Kidney epithelial cell (primary cell): ENCODE measurements at regions not wholly inside any gene's neighbourhood (a gene's known extent, or its start where the extent isn't known, plus 50 kb on each side); places are given as distances from the start of the nearest gene placed in this dataset.

ENCODE experiments used
- DNase-seq: peaks from one replicate; pipeline ENCODE4 v3.0.0-alpha.2; 2010; ENCODE audit warnings: low read depth
- H3K27me3 ChIP-seq: 2 replicates; pipeline ENCODE4 v1.6.0; 2011; ENCODE audit warnings: low read length; ENCODE audit not compliant: control insufficient read depth, insufficient read depth
- H3K36me3 ChIP-seq: 2 replicates; pipeline ENCODE4 v1.5.1; 2011; ENCODE audit warnings: low read length; ENCODE audit not compliant: control insufficient read depth, insufficient read depth
- H3K4me3 ChIP-seq: 2 replicates; pipeline ENCODE4 v1.5.1; 2011; ENCODE audit warnings: low read depth, mild to moderate bottlenecking, control low read depth, low read length
- CTCF ChIP-seq: IDR thresholded peaks from 2 replicates; pipeline ENCODE4 v1.5.1; 2011; ENCODE audit warnings: mild to moderate bottlenecking, moderate library complexity, low read length, control low read depth, inconsistent platforms; ENCODE audit not compliant: insufficient read depth, poor library complexity, severe bottlenecking

GRCh38 chr6:144350528-144350880 lies 65.4 kb downstream of the UTRN start:
- TF ChIP-seq CTCF: no peak
- DNase-seq: no peak
- H3K4me3 ChIP-seq: no peak overlapping the region
- no peaks in the 10 kb centered on the region for H3K27me3 ChIP-seq
- H3K36me3 ChIP-seq: no peaks in the 10 kb centered on the region

GRCh38 chr6:144351379-144352127 lies 66.4 kb downstream of the UTRN start:
- Histone ChIP-seq H3K36me3 (no peaks in the 10 kb centered on the region), H3K4me3 (no peak overlapping the region), H3K27me3 (no peaks in the 10 kb centered on the region)
- DNase-seq: no peak
- no peak for TF ChIP-seq CTCF

GRCh38 chr6:144352331-144352730 lies 67.2 kb downstream of the UTRN start:
- H3K4me3 ChIP-seq: no peak overlapping the region
- TF ChIP-seq CTCF: no peak
- DNase-seq: no peak
- H3K27me3 ChIP-seq: no peaks in the 10 kb centered on the region
- H3K36me3 ChIP-seq: no peaks in the 10 kb centered on the region

DNA sequence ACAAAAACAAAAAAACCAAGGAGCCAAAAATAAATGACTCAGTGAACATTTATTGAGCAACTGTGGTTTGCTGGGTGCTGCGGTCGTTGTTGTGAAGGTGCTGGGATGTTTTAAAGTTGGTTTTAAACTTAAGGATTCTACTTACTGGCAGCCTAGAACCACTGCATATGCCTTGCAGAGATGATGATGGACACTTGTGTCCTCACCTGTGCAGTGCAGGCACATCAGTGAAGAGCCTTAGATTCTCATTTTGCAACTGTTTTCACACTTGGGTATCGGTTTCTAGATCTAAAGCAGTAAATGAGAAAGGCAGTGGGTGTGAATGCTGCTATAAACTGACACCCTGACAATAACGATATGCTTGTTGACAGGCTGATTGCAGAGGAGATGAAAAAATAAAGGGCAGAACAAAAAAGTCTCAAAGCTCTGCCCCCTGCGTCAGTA lies 68.8 kb downstream of the UTRN start:
- Histone ChIP-seq H3K36me3 (no peaks in the 10 kb centered on the region), H3K4me3 (no peak overlapping the region), H3K27me3 (no peaks in the 10 kb centered on the region)
- TF ChIP-seq CTCF: no peak
- DNase-seq: no peak

GRCh38 chr6:144359783-144360182 lies 74.6 kb downstream of the UTRN start:
- no peak for TF ChIP-seq CTCF

GRCh38 chr6:144360401-144360800 lies 75.3 kb downstream of the UTRN start:
- no peak for TF ChIP-seq CTCF

More at GRCh38 chr6:144359783-144360182, 74.6 kb downstream of the UTRN start:
- DNase-seq: no peak
- H3K27me3 ChIP-seq: no peaks in the 10 kb centered on the region
- no peak overlapping the region for H3K4me3 ChIP-seq
- no peaks in the 10 kb centered on the region for H3K36me3 ChIP-seq

More at GRCh38 chr6:144360401-144360800, 75.3 kb downstream of the UTRN start:
- Histone ChIP-seq H3K4me3 (no peak overlapping the region), H3K36me3 (no peaks in the 10 kb centered on the region), H3K27me3 (no peaks in the 10 kb centered on the region)
- DNase-seq: no peak
